Trophoblast cell (in vitro differentiated cells and primary cell): ENCODE measurements at regions not wholly inside any gene's neighbourhood (a gene's known extent, or its start where the extent isn't known, plus 50 kb on each side); places are given as distances from the start of the nearest gene placed in this dataset.
A peak's percentile ranks its signal among the peaks of the same experiment; 100 is the strongest.

Experiments
- DNase-seq, 2 donors: peaks; one replicate each; pipeline ENCODE4 v3.0.0-alpha.2; 2016
- H2AFZ ChIP-seq: 2 replicates; pipeline ENCODE4 v1.6.1; 2013; ENCODE audit warnings: low read length, moderate library complexity, mild to moderate bottlenecking; ENCODE audit not compliant: insufficient read depth, poor library complexity
- H2AK5ac ChIP-seq: 2 replicates; pipeline ENCODE4 v1.6.1; 2013; ENCODE audit warnings: mild to moderate bottlenecking, low read length
- H2BK120ac ChIP-seq: 2 replicates; pipeline ENCODE4 v1.6.1; 2013; ENCODE audit warnings: low read length, mild to moderate bottlenecking, moderate library complexity; ENCODE audit not compliant: insufficient read depth, poor library complexity
- H2BK12ac ChIP-seq: 2 replicates; pipeline ENCODE4 v1.6.1; 2013; ENCODE audit warnings: mild to moderate bottlenecking, low read length, moderate library complexity
- H2BK5ac ChIP-seq: 2 replicates; pipeline ENCODE4 v1.6.1; 2013; ENCODE audit warnings: low read length, low read depth, moderate library complexity, mild to moderate bottlenecking; ENCODE audit not compliant: poor library complexity
- H3K14ac ChIP-seq: 2 replicates; pipeline ENCODE4 v1.6.1; 2013; ENCODE audit warnings: mild to moderate bottlenecking, low read length
- H3K18ac ChIP-seq: 2 replicates; pipeline ENCODE4 v1.6.1; 2013; ENCODE audit warnings: mild to moderate bottlenecking, low read length
- H3K23ac ChIP-seq: 2 replicates; pipeline ENCODE4 v1.6.1; 2013; ENCODE audit warnings: low read length
- H3K27ac ChIP-seq: 2 replicates; pipeline ENCODE4 v1.5.1; 2013; ENCODE audit warnings: low read depth, mild to moderate bottlenecking, inconsistent platforms, low read length, moderate library complexity
- H3K27me3 ChIP-seq: 2 replicates; pipeline ENCODE4 v1.6.1; 2013; ENCODE audit warnings: inconsistent platforms, mild to moderate bottlenecking, low read length, moderate library complexity; ENCODE audit not compliant: insufficient read depth
- H3K36me3 ChIP-seq, 2 experiments: 1 replicate in 1 of 2; 2 replicates in 1 of 2; pipeline ENCODE4 v1.6.1; 2013; ENCODE audit warnings: low read length in 2 of 2, mild to moderate bottlenecking in 2 of 2, moderate library complexity in 1 of 2; ENCODE audit not compliant: insufficient read depth in 2 of 2, control insufficient read depth in 1 of 2
- H3K4ac ChIP-seq: 2 replicates; pipeline ENCODE4 v1.6.1; 2013; ENCODE audit warnings: low read depth, mild to moderate bottlenecking, low read length, moderate library complexity
- H3K4me1 ChIP-seq, 2 experiments: 1 replicate in 1 of 2; 2 replicates in 1 of 2; pipeline ENCODE4 v1.6.1; 2013; ENCODE audit warnings: low read length in 2 of 2, mild to moderate bottlenecking in 2 of 2, moderate library complexity in 1 of 2; ENCODE audit not compliant: insufficient read depth in 2 of 2, control insufficient read depth in 1 of 2
- H3K4me2 ChIP-seq: 2 replicates; pipeline ENCODE4 v1.6.1; 2013; ENCODE audit warnings: inconsistent platforms, mild to moderate bottlenecking, low read length, moderate library complexity
- H3K4me3 ChIP-seq: 2 replicates; pipeline ENCODE4 v1.5.1; 2013; ENCODE audit warnings: mild to moderate bottlenecking, low read depth, low read length, inconsistent platforms
- H3K79me1 ChIP-seq: one replicate; pipeline ENCODE4 v1.6.1; 2013; ENCODE audit warnings: low read length
- H3K79me2 ChIP-seq: 2 replicates; pipeline ENCODE4 v1.6.1; 2013; ENCODE audit warnings: low read length, mild to moderate bottlenecking; ENCODE audit not compliant: control insufficient read depth, insufficient read depth, poor library complexity
- H3K9ac ChIP-seq: 2 replicates; pipeline ENCODE4 v1.6.1; 2013; ENCODE audit warnings: mild to moderate bottlenecking, low read length
- H3K9me3 ChIP-seq: 2 replicates; pipeline ENCODE4 v1.6.1; 2013; ENCODE audit warnings: low read depth, mild to moderate bottlenecking, control low read depth, inconsistent platforms, low read length; ENCODE audit not compliant: insufficient read depth
- H4K12ac ChIP-seq: 2 replicates; pipeline ENCODE4 v1.6.1; 2013; ENCODE audit warnings: low read depth, mild to moderate bottlenecking, low read length, moderate library complexity
- H4K8ac ChIP-seq: 2 replicates; pipeline ENCODE4 v1.6.1; 2013; ENCODE audit warnings: low read depth, mild to moderate bottlenecking, low read length, moderate library complexity
- H4K91ac ChIP-seq: one replicate; pipeline ENCODE4 v1.6.1; 2013; ENCODE audit warnings: low read depth, mild to moderate bottlenecking, low read length, moderate library complexity
- WGBS: extraction: QIAGEN DNeasy Blood & Tissue Kit; methylation state at CpG from one replicate; pipeline ENCODE4 v1.1.7; 2013; ENCODE audit warnings: missing lambda C conversion rate; ENCODE audit not compliant: insufficient read length, insufficient coverage; ENCODE audit errors: extremely low coverage; 5-methylcytosine and 5-hydroxymethylcytosine counted together

- Histone ChIP-seq H3K4ac (no peak overlapping the region), H3K79me1 (no peaks in the 10 kb centered on the region), H3K79me2 (no peaks in the 10 kb centered on the region), H3K27me3 (no peaks in the 10 kb centered on the region), H2BK5ac (no peak overlapping the region), H3K4me1 (no peaks in the 10 kb centered on the region), H2BK12ac (no peak overlapping the region), H4K12ac (no peak overlapping the region), H2AK5ac (no peak overlapping the region), H3K36me3 (no peaks in the 10 kb centered on the region), H3K9ac (no peak overlapping the region), H2BK120ac (no peak overlapping the region), H3K4me2 (no peak overlapping the region), H3K27ac (no peak overlapping the region), H3K18ac (no peak overlapping the region), H3K23ac (no peak overlapping the region), H2AFZ (no peak overlapping the region), H4K91ac (no peak overlapping the region), H4K8ac (no peak overlapping the region), H3K14ac (no peak overlapping the region), H3K9me3 (no peaks in the 10 kb centered on the region), H3K4me3 (no peak overlapping the region)
- DNase-seq, result no peak
- no CpG with 5 or more reads among the region's 6 CpGs for WGBS
Observed at GRCh38 chr2:4908461-4908860, 783.7 kb upstream of the SOX11 start.

DNA sequence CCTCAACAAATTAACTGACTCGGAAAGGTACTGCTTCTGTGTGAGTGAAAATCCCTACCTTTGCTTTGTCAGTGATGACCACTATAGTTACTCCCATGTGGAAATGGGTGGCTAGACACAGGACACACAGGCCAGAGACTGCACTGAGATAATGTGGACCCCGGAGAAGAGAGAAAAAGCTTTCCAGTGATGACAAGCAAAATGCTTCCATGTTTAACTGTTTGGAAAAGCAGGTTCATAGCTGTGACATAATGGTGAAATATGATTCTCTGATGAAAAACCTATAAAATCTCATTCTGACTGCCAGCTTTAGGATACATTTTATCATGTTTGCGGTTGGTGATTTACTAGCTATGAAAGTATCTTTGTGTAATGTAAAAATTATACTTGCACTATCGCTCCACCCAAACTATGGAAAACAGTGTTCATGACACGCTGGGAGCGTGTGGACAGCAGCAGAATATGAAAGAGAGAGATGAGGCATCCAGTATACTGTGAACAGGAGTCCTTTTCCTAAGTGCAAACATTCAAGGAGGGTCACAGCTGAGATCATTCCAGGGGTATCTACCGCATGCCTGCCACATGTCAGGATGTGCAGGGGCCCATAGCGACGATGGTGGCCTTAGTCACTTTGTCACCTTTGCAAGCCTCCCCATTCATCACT, 782.7 kb upstream of the SOX11 start:
- Histone ChIP-seq H2BK5ac (no peak overlapping the region), H3K4me3 (no peak overlapping the region), H4K12ac (no peak overlapping the region), H4K8ac (no peak overlapping the region), H3K9me3 (no peaks in the 10 kb centered on the region), H3K9ac (no peak overlapping the region), H3K27me3 (no peaks in the 10 kb centered on the region), H3K4me2 (no peak overlapping the region), H4K91ac (no peak overlapping the region), H2BK12ac (no peak overlapping the region), H3K18ac (no peak overlapping the region), H2AFZ (no peak overlapping the region), H3K79me1 (no peaks in the 10 kb centered on the region), H3K79me2 (no peaks in the 10 kb centered on the region), H3K27ac (no peak overlapping the region), H3K4ac (no peak overlapping the region), H3K23ac (no peak overlapping the region), H2BK120ac (no peak overlapping the region), H3K4me1 (no peaks in the 10 kb centered on the region), H3K14ac (no peak overlapping the region), H2AK5ac (no peak overlapping the region), H3K36me3 (no peaks in the 10 kb centered on the region)
- WGBS, result no CpG with 5 or more reads among the region's 9 CpGs
- DNase-seq, result no peak

DNA sequence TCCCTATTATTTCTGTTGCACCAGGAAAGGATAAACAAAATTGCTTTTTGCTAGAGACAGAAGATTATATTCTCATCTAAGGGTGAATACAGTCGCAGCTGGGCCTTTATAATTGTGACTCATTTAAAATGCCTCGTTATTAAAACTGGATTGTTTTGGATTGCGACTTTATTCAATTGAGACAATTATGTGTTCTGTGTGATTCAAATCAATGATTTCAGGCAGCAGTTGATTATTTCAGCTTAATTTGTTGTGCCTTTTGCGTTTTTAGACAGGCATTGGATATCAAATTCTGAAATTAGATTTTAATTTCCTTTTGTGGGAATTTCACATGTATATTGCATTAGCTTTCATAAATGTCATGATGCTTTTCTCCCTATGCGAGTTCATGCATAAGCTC, 778.1 kb upstream of the SOX11 start:
- H3K23ac ChIP-seq, result no peak overlapping the region
- H3K9ac ChIP-seq, result no peak overlapping the region
- H2AK5ac ChIP-seq, result no peak overlapping the region
- no peaks in the 10 kb centered on the region for H3K79me1 ChIP-seq
- no peak overlapping the region for H2BK12ac ChIP-seq
- no peaks in the 10 kb centered on the region for H3K79me2 ChIP-seq
- H3K14ac ChIP-seq, result no peak overlapping the region
- H3K18ac ChIP-seq, result no peak overlapping the region
- no peaks in the 10 kb centered on the region for H3K27me3 ChIP-seq
- H3K9me3 ChIP-seq, result no peaks in the 10 kb centered on the region
- no peak overlapping the region for H2BK120ac ChIP-seq
- no peak overlapping the region for H3K4me2 ChIP-seq
- DNase-seq, result no peak
- no peak overlapping the region for H2AFZ ChIP-seq
- no peak overlapping the region for H4K91ac ChIP-seq
- WGBS, result no CpG with 5 or more reads among the region's 5 CpGs
- no peak overlapping the region for H3K27ac ChIP-seq
- H4K12ac ChIP-seq, result no peak overlapping the region
- H3K4ac ChIP-seq, result no peak overlapping the region
- no peaks in the 10 kb centered on the region for H3K4me1 ChIP-seq
- H4K8ac ChIP-seq, result no peak overlapping the region
- H2BK5ac ChIP-seq, result no peak overlapping the region
- no peaks in the 10 kb centered on the region for H3K36me3 ChIP-seq
- no peak overlapping the region for H3K4me3 ChIP-seq

DNA sequence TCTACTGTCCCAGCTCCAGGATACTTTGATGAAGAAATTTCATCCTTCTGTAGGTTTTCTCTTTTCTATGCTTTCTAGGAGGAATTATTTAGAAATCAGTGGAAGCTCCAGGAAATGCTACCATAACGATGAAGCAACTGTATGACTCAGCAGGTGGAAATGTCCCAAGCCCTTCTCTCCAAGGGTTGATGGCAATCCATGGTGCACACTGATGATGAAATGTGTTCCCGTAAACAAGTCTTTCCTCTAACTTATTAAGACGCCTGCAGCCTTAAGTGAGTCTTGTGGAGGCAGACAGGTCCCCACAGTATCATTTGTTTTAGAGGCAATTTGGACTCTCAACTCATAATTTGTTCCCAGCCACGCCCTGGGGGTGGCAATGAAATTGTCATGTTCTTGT, 777.6 kb upstream of the SOX11 start:
- no peak overlapping the region for H3K4me2 ChIP-seq
- H3K18ac ChIP-seq, result no peak overlapping the region
- H3K23ac ChIP-seq, result no peak overlapping the region
- WGBS, result no CpG with 5 or more reads among the region's 4 CpGs
- no peak overlapping the region for H2AK5ac ChIP-seq
- H4K8ac ChIP-seq, result no peak overlapping the region
- no peak overlapping the region for H3K4me3 ChIP-seq
- no peak overlapping the region for H2AFZ ChIP-seq
- no peaks in the 10 kb centered on the region for H3K79me1 ChIP-seq
- DNase-seq, result peak; percentile 79 to 85
- no peaks in the 10 kb centered on the region for H3K27me3 ChIP-seq
- H4K91ac ChIP-seq, result no peak overlapping the region
- H3K14ac ChIP-seq, result no peak overlapping the region
- no peak overlapping the region for H2BK5ac ChIP-seq
- H2BK12ac ChIP-seq, result no peak overlapping the region
- H3K79me2 ChIP-seq, result no peaks in the 10 kb centered on the region
- no peaks in the 10 kb centered on the region for H3K36me3 ChIP-seq
- no peak overlapping the region for H4K12ac ChIP-seq
- no peak overlapping the region for H3K4ac ChIP-seq
- no peak overlapping the region for H3K27ac ChIP-seq
- no peak overlapping the region for H2BK120ac ChIP-seq
- H3K4me1 ChIP-seq, result no peaks in the 10 kb centered on the region
- no peak overlapping the region for H3K9ac ChIP-seq
- H3K9me3 ChIP-seq, result no peaks in the 10 kb centered on the region
